Thyroid gland (tissue), 4 donors: ENCODE measurements at regions not wholly inside any gene's neighbourhood (a gene's known extent, or its start where the extent isn't known, plus 50 kb on each side); places are given as distances from the start of the nearest gene placed in this dataset.

Source experiments
- CTCF ChIP-seq, 6 experiments: fragments of 200-600 bp in 3 of 6; fragments of 450-650 bp in 3 of 6; sonication (generic) in 3 of 6; IDR thresholded peaks; one replicate each; pipeline ENCODE4 v1.5.1; 2016 to 2019; ENCODE audit warnings: antibody characterized with exemption in 6 of 6, mild to moderate bottlenecking in 2 of 6, inconsistent platforms in 1 of 6, moderate library complexity in 1 of 6
- POLR2A ChIP-seq, 2 donors: fragments of 450-650 bp; IDR thresholded peaks; one replicate each; pipeline ENCODE4 v1.6.1; 2017; ENCODE audit warnings: antibody characterized with exemption in 2 of 2, mild to moderate bottlenecking in 2 of 2, moderate library complexity in 1 of 2

GRCh38 chr10:36428507-36428906 is 696.9 kb upstream of the ANKRD30A start:
- TF ChIP-seq CTCF (IDR thresholded peaks at IDR 0.05) (no peak), POLR2A (IDR thresholded peaks at IDR 0.05) (no peak)
